Tibial nerve (tissue), 4 donors: ENCODE measurements at regions not wholly inside any gene's neighbourhood (a gene's known extent, or its start where the extent isn't known, plus 50 kb on each side); places are given as distances from the start of the nearest gene placed in this dataset.

Experiments used
- CTCF ChIP-seq, 5 experiments: fragments of 200-600 bp in 3 of 5; fragments of 450-650 bp in 2 of 5; sonication (generic) in 3 of 5; IDR thresholded peaks; one replicate each; pipeline ENCODE4 v1.5.1; 2016 to 2019; ENCODE audit warnings: antibody characterized with exemption in 5 of 5, mild to moderate bottlenecking in 3 of 5, moderate library complexity in 2 of 5
- EP300 ChIP-seq, 2 donors: sonication (generic); formaldehyde crosslinking; IDR thresholded peaks; one replicate each; pipeline ENCODE4 v1.6.1; 2017; ENCODE audit warnings: antibody characterized with exemption in 2 of 2, mild to moderate bottlenecking in 1 of 2

- TF ChIP-seq CTCF (IDR thresholded peaks at IDR 0.05) (no peak), EP300 (IDR thresholded peaks at IDR 0.05) (no peak)
Observed at GRCh38 chr21:28828981-28829380, 163.7 kb downstream of the LTN1 start.
